ENCODE measurements at regions not wholly inside any gene's neighbourhood (a gene's known extent, or its start where the extent isn't known, plus 50 kb on each side); places are given as distances from the start of the nearest gene placed in this dataset.
A peak's percentile ranks its signal among the peaks of the same experiment; 100 is the strongest.
"Not testable (repeated sequence)": the region's sequence is repeated elsewhere in the genome, so short reads cannot be mapped to it uniquely, and the experiment has no call there.

GRCh38 chrX:1807301-1807731 is 192.5 kb downstream of the ASMT start:
- no peak for DNase-seq
- Histone ChIP-seq H3K36me3 (no peaks in the 10 kb centered on the region), H3K27me3 (no peaks in the 10 kb centered on the region), H3K9me3 (no peaks in the 10 kb centered on the region), H3K4me3 (no peak overlapping the region), H3K4me1 (no peaks in the 10 kb centered on the region), H3K27ac (no peak overlapping the region)
- TF ChIP-seq POLR2A (IDR thresholded peaks at IDR 0.05) (no peak), POLR2AphosphoS5 (IDR thresholded peaks at IDR 0.05) (no peak), CTCF (IDR thresholded peaks at IDR 0.05) (no peak), EP300 (IDR thresholded peaks at IDR 0.05) (no peak)
- 10 to 18% methylated on average over 12 of the region's 12 CpGs for WGBS, 2 donors
- ATAC-seq (ENCODE audit: low FRiP score in 2 of 2): no peak

- H3K9me3 ChIP-seq: no peaks in the 10 kb centered on the region
- ATAC-seq (ENCODE audit: low FRiP score in 2 of 2) (no peak), DNase-seq (no peak)
- H3K27me3 ChIP-seq: no peaks in the 10 kb centered on the region
- WGBS, 2 donors: 90 to 94% methylated on average over 5 of the region's 5 CpGs
- no peak overlapping the region for H3K27ac ChIP-seq
- no peak overlapping the region for H3K4me3 ChIP-seq
- TF ChIP-seq POLR2AphosphoS5 (IDR thresholded peaks at IDR 0.05) (no peak), EP300 (IDR thresholded peaks at IDR 0.05) (no peak), CTCF (IDR thresholded peaks at IDR 0.05) (no peak), POLR2A (IDR thresholded peaks at IDR 0.05) (no peak)
- no peaks in the 10 kb centered on the region for H3K4me1 ChIP-seq
- no peaks in the 10 kb centered on the region for H3K36me3 ChIP-seq
Measured at GRCh38 chrX:1809581-1809980, 194.7 kb downstream of the ASMT start.

GRCh38 chrX:1813809-1814208 is 198.9 kb downstream of the ASMT start:
- no peaks in the 10 kb centered on the region for H3K4me1 ChIP-seq
- no peaks in the 10 kb centered on the region for H3K36me3 ChIP-seq
- no peak overlapping the region for H3K27ac ChIP-seq
- no peaks in the 10 kb centered on the region for H3K27me3 ChIP-seq
- ATAC-seq (ENCODE audit: low FRiP score in 2 of 2): no peak
- DNase-seq: no peak
- TF ChIP-seq POLR2A (IDR thresholded peaks at IDR 0.05) (no peak), POLR2AphosphoS5 (IDR thresholded peaks at IDR 0.05) (no peak), CTCF (IDR thresholded peaks at IDR 0.05) (no peak), EP300 (IDR thresholded peaks at IDR 0.05) (no peak)
- H3K9me3 ChIP-seq: no peaks in the 10 kb centered on the region
- 78 to 85% methylated on average over 15 of the region's 15 CpGs for WGBS, 2 donors
- H3K4me3 ChIP-seq: no peak overlapping the region

GRCh38 chrX:1815456-1816175 is 200.8 kb downstream of the ASMT start:
- DNase-seq (peak in 1 of 2 donors; percentile 25), ATAC-seq (ENCODE audit: low FRiP score in 2 of 2) (no peak)
- Histone ChIP-seq H3K4me3 (no peak overlapping the region), H3K27ac (no peak overlapping the region), H3K4me1 (no peaks in the 10 kb centered on the region), H3K36me3 (no peaks in the 10 kb centered on the region), H3K9me3 (no peaks in the 10 kb centered on the region), H3K27me3 (no peaks in the 10 kb centered on the region)
- no peak for TF ChIP-seq EP300 (IDR thresholded peaks at IDR 0.05)
- WGBS, 2 donors: 95% methylated on average over 15 of the region's 15 CpGs

- not testable (repeated sequence) for H3K36me3 ChIP-seq; DNase-seq; ATAC-seq (ENCODE audit: low FRiP score in 2 of 2); H3K4me3 ChIP-seq; H3K4me1 ChIP-seq; H3K27ac ChIP-seq; H3K27me3 ChIP-seq; H3K9me3 ChIP-seq
- 95 to 96% methylated on average over 17 of the region's 17 CpGs for WGBS, 2 donors
Measured at GRCh38 chrX:1816387-1816982, 201.6 kb downstream of the ASMT start.

GRCh38 chrX:1821846-1822245 is 207.0 kb downstream of the ASMT start:
- Histone ChIP-seq H3K27ac (no peak overlapping the region), H3K9me3 (no peaks in the 10 kb centered on the region), H3K4me3 (no peak overlapping the region), H3K36me3 (no peaks in the 10 kb centered on the region), H3K27me3 (no peaks in the 10 kb centered on the region), H3K4me1 (no peaks in the 10 kb centered on the region)
- no peak for DNase-seq
- TF ChIP-seq EP300 (IDR thresholded peaks at IDR 0.05): no peak
- TF ChIP-seq CTCF (IDR thresholded peaks at IDR 0.05): no peak
- TF ChIP-seq POLR2AphosphoS5 (IDR thresholded peaks at IDR 0.05): no peak
- TF ChIP-seq POLR2A (IDR thresholded peaks at IDR 0.05): no peak
- WGBS, 2 donors: 89 to 94% methylated on average over 8 of the region's 8 CpGs
- ATAC-seq (ENCODE audit: low FRiP score in 2 of 2): no peak
